ENCODE measurements at regions not wholly inside any gene's neighbourhood (a gene's known extent, or its start where the extent isn't known, plus 50 kb on each side); places are given as distances from the start of the nearest gene placed in this dataset.

DNA sequence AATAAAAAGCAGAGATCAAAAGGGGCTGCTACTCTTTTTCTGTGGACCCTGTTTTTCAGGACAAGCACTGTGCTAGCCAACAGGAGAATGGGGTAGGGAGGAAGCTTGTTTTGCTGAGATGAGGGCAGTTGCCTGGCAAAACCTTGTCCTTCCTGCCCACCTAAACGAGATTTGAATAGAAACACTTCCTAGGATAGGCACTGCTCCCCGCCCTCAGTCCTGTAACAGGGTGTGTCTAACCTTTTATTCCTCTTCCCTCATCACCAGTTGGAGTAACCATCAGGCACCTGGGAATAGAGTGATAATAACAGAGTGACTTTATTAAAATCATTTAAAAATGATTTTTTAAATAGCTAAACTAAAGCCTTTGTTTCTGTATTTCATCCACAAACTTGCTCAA, 368.8 kb downstream of the LNPK start:
- Mint-ChIP-seq H3K27ac (no peak overlapping the region), H3K4me1 (no peaks in the 10 kb centered on the region), H3K4me3 (no peak overlapping the region), H3K9me3 (no peaks in the 10 kb centered on the region), H3K27me3 (peaks cover 17% of the 10 kb centered on the region), H3K36me3 (no peaks in the 10 kb centered on the region)
- DNase-seq: no peak

DNA sequence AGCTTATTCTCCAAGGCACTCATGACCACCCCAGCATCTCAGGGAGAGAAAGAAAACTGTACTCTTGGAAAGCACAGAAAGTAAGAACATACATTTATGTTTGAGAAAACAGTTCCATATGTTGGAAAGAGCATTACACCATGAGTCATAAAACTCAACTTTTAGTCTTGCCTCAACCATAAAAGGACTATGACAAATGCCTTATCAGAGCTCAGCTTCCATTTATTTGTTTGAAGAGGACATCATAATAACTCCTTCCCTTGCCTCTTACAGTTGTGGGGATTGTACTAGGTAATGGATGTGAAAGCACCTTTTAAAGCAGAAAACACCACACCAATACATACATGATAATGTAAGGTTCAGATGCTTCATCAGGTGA, 370.8 kb downstream of the LNPK start:
- no peak for DNase-seq
- Mint-ChIP-seq H3K36me3 (no peaks in the 10 kb centered on the region), H3K4me3 (no peak overlapping the region), H3K27ac (no peak overlapping the region), H3K9me3 (no peaks in the 10 kb centered on the region), H3K27me3 (peaks cover 20% of the 10 kb centered on the region), H3K4me1 (no peaks in the 10 kb centered on the region)

DNA sequence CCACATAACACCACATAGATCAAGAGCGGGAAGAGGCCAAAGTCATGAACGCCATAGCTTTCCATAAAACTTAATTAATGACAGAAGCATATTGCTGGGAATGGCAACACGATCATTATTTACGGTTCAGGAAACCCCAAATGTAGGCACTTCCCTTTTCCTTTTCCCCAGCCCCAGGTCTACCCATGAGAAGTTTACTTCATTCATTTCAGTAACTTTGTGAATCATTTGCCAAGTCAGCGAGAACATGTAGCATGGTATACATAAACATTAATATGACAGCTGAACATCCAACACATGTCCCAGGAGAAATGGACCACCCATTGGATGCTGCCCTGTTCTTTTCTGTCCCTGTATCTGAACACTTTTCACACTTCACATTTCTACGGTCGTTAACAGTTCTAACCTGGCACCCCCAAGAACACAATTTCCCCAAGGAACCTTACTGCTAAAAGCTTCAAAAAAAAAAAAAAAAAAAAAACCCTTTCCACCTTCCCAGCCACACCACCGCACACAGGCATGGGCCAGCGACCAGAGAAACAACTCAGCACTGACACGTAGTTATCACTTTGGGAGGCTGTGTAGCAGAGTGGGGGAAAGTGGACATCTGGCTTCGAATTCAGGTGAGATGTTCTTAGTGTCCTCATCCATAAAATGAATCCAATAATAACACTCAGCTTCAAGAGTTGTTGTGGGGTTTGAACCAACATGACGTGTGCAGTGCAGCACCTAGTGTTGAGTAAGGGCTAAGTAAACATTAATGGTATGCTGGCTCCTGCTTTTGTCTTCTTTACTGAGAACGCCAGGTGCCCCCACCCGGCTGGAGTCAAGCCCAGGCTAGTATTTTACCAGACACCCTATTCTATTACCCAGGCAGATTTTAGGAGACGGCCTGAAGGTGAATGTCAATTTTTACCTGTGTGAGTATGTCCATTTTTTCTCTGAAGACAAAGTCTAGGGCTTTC, 371.5 kb downstream of the LNPK start:
- H3K27me3 Mint-ChIP-seq: peaks cover 20% of the 10 kb centered on the region
- H3K4me3 Mint-ChIP-seq: no peak overlapping the region
- no peak overlapping the region for H3K27ac Mint-ChIP-seq
- no peaks in the 10 kb centered on the region for H3K36me3 Mint-ChIP-seq
- DNase-seq: no peak
- no peaks in the 10 kb centered on the region for H3K9me3 Mint-ChIP-seq
- H3K4me1 Mint-ChIP-seq: no peaks in the 10 kb centered on the region

DNA sequence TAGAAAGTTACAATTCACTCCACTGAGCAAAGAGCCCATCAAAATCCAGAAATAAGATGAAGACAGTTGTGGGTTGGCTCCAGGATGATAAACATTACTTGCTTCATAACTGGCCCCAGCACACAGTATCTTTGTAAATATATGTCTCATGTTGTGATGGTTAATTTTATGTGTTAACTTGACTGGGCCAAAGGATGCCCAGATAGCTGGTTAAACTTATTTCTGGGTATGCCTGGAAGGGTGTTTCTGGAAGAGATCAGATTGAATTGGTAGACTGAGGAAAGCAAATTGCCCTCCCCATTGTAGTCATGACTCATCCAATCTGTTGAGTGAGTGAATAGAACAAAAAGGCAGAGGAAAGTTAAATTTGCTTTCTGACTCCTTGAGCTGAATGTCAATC, 373.8 kb downstream of the LNPK start:
- no peaks in the 10 kb centered on the region for H3K36me3 Mint-ChIP-seq
- H3K4me3 Mint-ChIP-seq: no peak overlapping the region
- peaks cover 15% of the 10 kb centered on the region for H3K27me3 Mint-ChIP-seq
- H3K27ac Mint-ChIP-seq: no peak overlapping the region
- H3K4me1 Mint-ChIP-seq: no peaks in the 10 kb centered on the region
- peaks cover 1% of the 10 kb centered on the region for H3K9me3 Mint-ChIP-seq
- DNase-seq: no peak

DNA sequence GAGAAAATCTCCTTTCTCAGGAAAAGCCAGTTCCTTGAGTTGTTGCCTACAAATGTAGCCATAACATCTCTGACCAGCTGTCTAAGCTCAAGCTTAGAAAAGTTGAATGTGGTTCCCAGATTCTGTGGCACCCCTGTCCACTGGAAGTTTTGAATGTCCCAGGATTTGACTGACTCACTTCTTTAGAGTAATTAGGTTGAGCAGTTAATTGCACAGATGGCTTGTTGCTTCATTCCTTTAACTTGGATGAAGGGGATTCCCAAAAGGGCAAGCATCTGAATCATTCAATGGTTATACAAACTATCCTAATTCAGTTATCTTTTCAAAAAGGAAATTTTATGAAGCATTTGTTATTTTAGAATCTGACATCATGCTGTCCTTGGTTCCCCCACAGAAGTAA, 374.7 kb downstream of the LNPK start:
- H3K4me3 Mint-ChIP-seq: no peak overlapping the region
- no peaks in the 10 kb centered on the region for H3K4me1 Mint-ChIP-seq
- peaks cover 1% of the 10 kb centered on the region for H3K9me3 Mint-ChIP-seq
- no peak overlapping the region for H3K27ac Mint-ChIP-seq
- DNase-seq: no peak
- peaks cover 17% of the 10 kb centered on the region for H3K27me3 Mint-ChIP-seq
- no peaks in the 10 kb centered on the region for H3K36me3 Mint-ChIP-seq

DNA sequence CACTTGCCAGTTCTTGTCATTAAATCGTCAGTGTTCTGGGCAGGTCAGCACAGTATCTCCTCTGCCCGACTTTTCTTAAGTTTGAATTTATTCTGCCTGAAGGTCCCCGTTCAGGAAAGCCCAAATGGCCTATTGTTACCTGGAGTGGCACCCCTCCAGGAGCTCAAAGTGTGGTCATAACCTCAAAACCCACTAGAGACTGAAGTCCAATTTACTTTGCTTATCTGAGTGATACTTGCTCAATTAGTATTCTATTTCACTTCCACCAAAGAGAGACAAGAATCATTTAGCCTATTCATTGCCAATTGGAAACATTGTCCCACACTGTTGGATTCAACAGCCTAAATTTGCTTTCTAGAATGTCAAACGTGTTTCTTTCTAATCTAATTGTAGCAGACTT, 375.3 kb downstream of the LNPK start:
- no peak for DNase-seq
- H3K9me3 Mint-ChIP-seq: peaks cover 1% of the 10 kb centered on the region
- no peaks in the 10 kb centered on the region for H3K36me3 Mint-ChIP-seq
- no peak overlapping the region for H3K27ac Mint-ChIP-seq
- H3K4me1 Mint-ChIP-seq: no peaks in the 10 kb centered on the region
- H3K4me3 Mint-ChIP-seq: no peak overlapping the region
- H3K27me3 Mint-ChIP-seq: peaks cover 18% of the 10 kb centered on the region

DNA sequence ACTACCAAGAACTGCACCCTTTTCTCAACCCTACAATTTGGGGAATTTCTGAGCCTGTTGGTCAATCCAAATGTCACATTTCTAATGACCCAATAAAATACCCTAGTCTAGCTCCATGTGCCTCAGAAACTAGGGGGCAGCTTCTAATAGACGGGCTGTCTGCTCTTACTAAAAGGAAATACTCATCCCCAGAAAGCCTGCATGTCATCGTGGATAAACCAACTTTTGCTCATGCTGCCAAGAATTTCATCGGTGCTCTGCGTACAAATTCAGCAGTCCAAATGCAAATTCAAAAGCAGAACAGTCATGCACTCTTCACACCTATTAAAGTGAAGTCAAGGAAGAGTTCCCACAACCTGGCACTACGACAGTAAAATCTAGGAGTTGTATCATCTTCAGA, 377.3 kb downstream of the LNPK start:
- Mint-ChIP-seq H3K27ac (no peak overlapping the region), H3K27me3 (peaks cover 16% of the 10 kb centered on the region), H3K4me3 (no peak overlapping the region), H3K4me1 (no peaks in the 10 kb centered on the region), H3K9me3 (peaks cover 1% of the 10 kb centered on the region), H3K36me3 (no peaks in the 10 kb centered on the region)
- no peak for DNase-seq

DNA sequence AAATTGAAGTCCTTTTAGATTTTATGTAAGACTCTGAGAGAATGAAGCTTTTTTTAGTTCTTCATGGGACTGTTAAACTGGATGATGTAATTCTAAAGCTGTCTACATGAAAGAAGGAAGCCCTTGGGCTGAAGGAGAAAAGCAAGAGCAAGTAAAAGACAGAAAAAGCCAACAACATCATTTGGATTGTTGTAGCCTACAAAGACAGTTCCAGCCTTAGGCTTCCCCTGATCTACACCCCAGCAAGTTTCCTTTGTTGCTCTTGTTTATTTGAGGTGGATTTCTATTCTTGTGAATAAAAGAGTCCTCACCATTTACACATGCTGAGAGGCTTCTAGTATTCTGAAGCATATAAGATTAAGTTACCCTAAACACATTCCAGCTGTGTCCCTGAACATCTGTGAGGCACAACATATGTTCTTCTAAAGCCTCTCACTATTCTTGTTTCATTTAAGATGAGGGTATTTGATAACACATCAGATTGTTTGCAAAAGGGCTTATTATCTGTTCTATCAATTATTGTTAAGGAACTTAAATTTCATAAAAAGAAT, 377.8 kb downstream of the LNPK start:
- Mint-ChIP-seq H3K9me3 (peaks cover 1% of the 10 kb centered on the region), H3K36me3 (no peaks in the 10 kb centered on the region), H3K27ac (no peak overlapping the region), H3K4me3 (no peak overlapping the region), H3K4me1 (no peaks in the 10 kb centered on the region), H3K27me3 (peaks cover 20% of the 10 kb centered on the region)
- DNase-seq: no peak

DNA sequence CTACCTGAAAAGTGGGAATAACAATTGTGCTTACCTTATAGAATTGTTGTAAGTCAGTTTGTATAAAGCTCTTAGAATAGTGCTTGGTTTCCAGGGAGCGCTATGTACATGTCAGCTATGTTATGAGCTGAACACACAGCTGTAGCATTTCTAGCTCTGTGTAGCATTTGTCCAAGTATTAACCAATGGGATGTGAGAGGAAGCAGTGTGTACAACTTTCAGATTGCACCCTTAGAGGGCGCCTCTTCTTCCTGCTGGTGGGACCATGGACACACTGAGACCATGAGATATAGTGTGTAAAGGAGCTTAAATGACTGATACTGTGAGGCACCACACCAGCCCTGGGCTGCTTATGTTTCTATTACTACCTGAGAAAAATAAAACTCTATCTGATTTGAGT, 380.2 kb downstream of the LNPK start:
- Mint-ChIP-seq H3K27me3 (peaks cover 18% of the 10 kb centered on the region), H3K4me1 (no peaks in the 10 kb centered on the region), H3K27ac (no peak overlapping the region), H3K4me3 (no peak overlapping the region), H3K9me3 (peaks cover 4% of the 10 kb centered on the region), H3K36me3 (no peaks in the 10 kb centered on the region)
- no peak for DNase-seq

DNA sequence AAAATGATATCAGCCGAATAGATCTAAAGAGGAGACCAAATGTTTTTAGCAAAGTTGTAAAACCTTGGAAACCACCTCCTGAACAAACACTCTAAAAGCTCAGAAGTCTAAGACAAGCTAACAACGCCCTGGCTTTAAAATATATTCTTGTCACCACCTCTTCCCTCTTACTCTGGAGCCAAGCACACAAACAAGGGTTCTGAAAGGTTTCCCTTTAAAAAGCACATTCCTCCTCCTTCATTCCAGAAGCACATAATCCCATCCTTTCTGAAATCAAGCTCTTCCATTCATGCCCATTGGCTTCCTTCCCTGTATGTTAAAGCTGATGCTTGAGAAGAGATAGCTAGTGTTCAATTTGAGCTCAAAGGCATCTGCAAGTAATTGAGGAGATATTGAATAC, 382.0 kb downstream of the LNPK start:
- H3K27ac Mint-ChIP-seq: no peak overlapping the region
- H3K4me3 Mint-ChIP-seq: no peak overlapping the region
- peaks cover 16% of the 10 kb centered on the region for H3K27me3 Mint-ChIP-seq
- DNase-seq: no peak
- H3K4me1 Mint-ChIP-seq: no peaks in the 10 kb centered on the region
- H3K9me3 Mint-ChIP-seq: peaks cover 4% of the 10 kb centered on the region
- H3K36me3 Mint-ChIP-seq: no peaks in the 10 kb centered on the region

DNA sequence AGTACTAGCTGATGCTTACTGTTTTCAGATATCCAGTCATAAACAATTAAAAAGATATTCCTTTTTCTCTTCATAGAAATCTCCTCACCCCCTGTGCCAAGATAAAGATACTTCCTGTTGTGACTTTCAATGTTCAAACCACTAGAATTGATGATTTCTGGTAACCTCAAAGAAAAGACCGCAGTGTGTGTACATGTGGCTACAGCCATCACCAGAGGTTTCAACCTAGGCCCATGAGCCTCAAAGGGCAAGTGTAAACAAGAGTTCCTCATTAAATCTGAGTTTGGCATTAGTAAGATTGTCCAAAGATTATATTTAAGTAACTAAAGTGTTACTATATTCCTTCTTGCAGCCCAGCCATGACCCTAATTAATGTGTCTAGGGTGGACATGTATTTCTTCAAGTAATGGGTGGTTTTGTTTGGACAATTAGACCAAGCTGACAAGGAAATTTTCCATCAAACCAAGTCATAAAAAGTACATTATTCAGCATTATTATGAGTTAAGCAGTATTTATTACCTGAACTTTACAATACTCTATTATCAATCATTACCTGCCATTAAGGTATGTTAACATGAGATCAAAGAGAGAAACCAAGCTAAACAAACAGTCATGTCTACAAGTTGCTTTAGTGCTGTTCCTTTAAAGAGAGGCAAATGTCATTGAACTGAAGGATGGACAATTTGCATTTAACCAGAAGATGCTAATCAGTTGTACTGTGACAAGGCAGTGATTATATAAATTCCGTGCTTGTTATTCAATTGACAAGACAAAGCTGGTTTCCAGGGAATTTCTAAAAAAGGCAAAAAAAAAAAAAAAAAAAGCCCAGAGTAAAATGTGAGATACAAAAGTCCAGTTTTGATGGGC, 382.7 kb downstream of the LNPK start:
- H3K9me3 Mint-ChIP-seq: peaks cover 4% of the 10 kb centered on the region

DNA sequence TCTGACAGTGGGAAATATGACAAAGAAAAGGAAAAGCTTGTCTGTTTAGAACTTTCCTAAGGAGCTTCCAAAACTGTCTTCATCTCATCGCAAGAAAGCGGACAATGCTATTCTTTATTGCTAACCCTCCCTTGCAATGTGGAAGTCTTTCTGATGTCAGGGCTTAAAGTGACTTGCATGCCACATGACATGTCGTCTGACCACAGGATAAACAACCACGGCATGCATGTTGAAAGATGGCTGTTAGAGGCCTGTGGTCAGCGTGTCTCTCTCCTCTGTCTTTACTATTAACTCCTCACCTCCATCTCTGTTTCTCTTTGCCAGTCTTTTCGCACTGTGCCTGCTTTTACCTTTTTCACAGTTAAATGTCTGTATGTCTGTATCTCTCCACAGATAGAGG, 389.8 kb downstream of the LNPK start:
- no peak overlapping the region for H3K27ac Mint-ChIP-seq
- DNase-seq: no peak

More for the DNA sequence above, 382.7 kb downstream of the LNPK start:
- H3K27me3 Mint-ChIP-seq: peaks cover 16% of the 10 kb centered on the region
- no peaks in the 10 kb centered on the region for H3K4me1 Mint-ChIP-seq
- DNase-seq: no peak
- no peaks in the 10 kb centered on the region for H3K36me3 Mint-ChIP-seq
- no peak overlapping the region for H3K4me3 Mint-ChIP-seq
- H3K27ac Mint-ChIP-seq: no peak overlapping the region

DNA sequence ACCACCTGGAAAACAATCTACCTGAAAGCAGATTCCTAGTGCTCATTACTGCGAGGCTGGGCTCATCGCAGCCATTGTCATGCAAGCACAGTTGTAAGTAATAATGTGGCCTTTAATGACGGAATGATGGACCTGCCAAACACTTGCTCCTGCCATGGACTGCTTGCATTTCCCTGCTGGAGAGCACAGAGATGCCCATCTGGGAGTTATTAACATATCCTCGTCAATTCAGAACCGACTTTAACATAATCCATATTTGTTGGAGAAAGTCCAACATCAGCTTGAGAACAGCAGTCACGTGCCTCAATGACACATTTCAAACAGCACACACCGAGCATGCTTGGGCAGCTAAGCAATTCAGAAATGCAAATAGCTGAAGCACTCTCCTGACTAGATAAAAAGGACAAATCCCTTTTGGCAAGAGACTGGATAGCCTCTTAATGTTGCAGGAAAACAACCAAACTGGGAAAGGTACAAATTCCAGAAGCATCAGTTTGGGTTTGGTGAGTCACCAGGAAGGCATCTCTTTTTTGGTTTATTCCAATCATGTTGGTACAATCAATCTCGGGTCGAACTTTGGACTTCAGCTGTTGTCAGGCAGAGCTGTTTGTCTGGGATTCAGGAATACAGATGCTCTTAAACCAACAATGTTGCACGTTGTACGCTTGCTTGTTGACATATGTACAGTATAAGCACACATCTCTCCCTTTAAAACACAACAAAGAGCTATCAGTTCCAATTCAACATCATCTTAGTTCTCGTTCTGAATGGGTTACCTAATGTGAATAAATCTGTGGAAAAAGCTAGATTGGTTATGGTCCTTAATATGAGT, 395.8 kb downstream of the LNPK start:
- Mint-ChIP-seq H3K4me1 (no peaks in the 10 kb centered on the region), H3K9me3 (peaks cover 2% of the 10 kb centered on the region), H3K36me3 (no peaks in the 10 kb centered on the region), H3K27me3 (peaks cover 14% of the 10 kb centered on the region), H3K4me3 (no peak overlapping the region), H3K27ac (no peak overlapping the region)
- DNase-seq: no peak

More for the DNA sequence above, 389.8 kb downstream of the LNPK start:
- Mint-ChIP-seq H3K36me3 (no peaks in the 10 kb centered on the region), H3K27me3 (peaks cover 9% of the 10 kb centered on the region), H3K9me3 (no peaks in the 10 kb centered on the region), H3K4me3 (no peak overlapping the region), H3K4me1 (no peaks in the 10 kb centered on the region)

DNA sequence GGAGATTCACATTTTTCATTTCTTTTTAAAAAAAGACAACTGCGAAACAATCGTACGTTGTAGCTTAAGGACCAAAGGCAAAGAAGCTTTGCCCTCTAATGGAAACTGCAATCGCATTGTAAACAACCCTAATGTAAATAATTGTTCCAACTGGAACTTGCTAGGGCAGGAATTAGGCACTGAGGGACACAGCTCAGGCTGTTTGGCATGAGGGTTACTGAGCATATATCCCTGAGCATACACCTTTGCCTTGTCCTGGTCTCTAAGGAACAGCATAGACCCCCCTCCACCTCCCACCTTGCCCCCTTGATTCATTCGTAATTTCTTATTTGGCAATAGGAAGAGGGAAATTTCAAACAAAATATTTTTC, 396.4 kb downstream of the LNPK start:
- no peak for DNase-seq
- H3K9me3 Mint-ChIP-seq: peaks cover 2% of the 10 kb centered on the region
- no peak overlapping the region for H3K27ac Mint-ChIP-seq
- no peaks in the 10 kb centered on the region for H3K4me1 Mint-ChIP-seq
- H3K36me3 Mint-ChIP-seq: no peaks in the 10 kb centered on the region
- peaks cover 9% of the 10 kb centered on the region for H3K27me3 Mint-ChIP-seq
- no peak overlapping the region for H3K4me3 Mint-ChIP-seq
